KMS-11 (cell line): ENCODE measurements at regions not wholly inside any gene's neighbourhood (a gene's known extent, or its start where the extent isn't known, plus 50 kb on each side); places are given as distances from the start of the nearest gene placed in this dataset.

Source experiments
- H2AFZ ChIP-seq: fragments of 200-600 bp; sonication (generic); 2 replicates; pipeline ENCODE4 v1.6.1; 2016; ENCODE audit warnings: antibody characterized with exemption, mixed run types, low read depth
- H3K27ac ChIP-seq: fragments of 200-600 bp; sonication (generic); 2 replicates; pipeline ENCODE4 v1.6.1; 2016; ENCODE audit warnings: mild to moderate bottlenecking, mixed run types
- H3K27me3 ChIP-seq: fragments of 200-600 bp; sonication (generic); 2 replicates; pipeline ENCODE4 v1.6.1; 2017; ENCODE audit warnings: mild to moderate bottlenecking, low read depth, mixed run types, moderate library complexity; ENCODE audit not compliant: insufficient read depth
- H3K36me3 ChIP-seq: fragments of 200-600 bp; sonication (generic); 2 replicates; pipeline ENCODE4 v1.6.1; 2017; ENCODE audit warnings: mild to moderate bottlenecking, mixed run types; ENCODE audit not compliant: insufficient read depth
- H3K4me1 ChIP-seq: fragments of 200-600 bp; sonication (generic); 2 replicates; pipeline ENCODE4 v1.6.1; 2016; ENCODE audit warnings: mild to moderate bottlenecking, low read depth, mixed run types; ENCODE audit not compliant: poor library complexity, severe bottlenecking
- H3K4me2 ChIP-seq: fragments of 200-600 bp; sonication (generic); 2 replicates; pipeline ENCODE4 v1.7.0; 2016; ENCODE audit warnings: mild to moderate bottlenecking, mixed run types
- H3K4me3 ChIP-seq: fragments of 200-600 bp; sonication (generic); IDR thresholded peaks from 2 replicates; pipeline ENCODE4 v1.6.1; 2017; ENCODE audit warnings: low read depth, low read length, mixed read lengths; ENCODE audit not compliant: insufficient read depth
- H3K79me2 ChIP-seq: fragments of 200-600 bp; sonication (generic); 2 replicates; pipeline ENCODE4 v1.6.1; 2016; ENCODE audit warnings: low read depth, mixed run types; ENCODE audit not compliant: insufficient read depth
- H3K9ac ChIP-seq: fragments of 200-600 bp; sonication (generic); 2 replicates; pipeline ENCODE4 v1.6.1; 2016; ENCODE audit warnings: mild to moderate bottlenecking, mixed run types
- H4K20me1 ChIP-seq: fragments of 200-600 bp; sonication (generic); 2 replicates; pipeline ENCODE4 v1.6.1; 2016; ENCODE audit warnings: mild to moderate bottlenecking, mixed run types; ENCODE audit not compliant: insufficient read depth
- CTCF ChIP-seq: fragments of 200-600 bp; sonication (generic); conservative IDR thresholded peaks from 2 replicates; pipeline ENCODE4 v1.6.1; 2017; ENCODE audit warnings: low read depth, mild to moderate bottlenecking, antibody characterized with exemption, low read length, moderate library complexity, mixed read lengths

GRCh38 chr16:61549327-61549726 is 486.9 kb downstream of the CDH8 start:
- TF ChIP-seq CTCF, result no peak
- no peaks in the 10 kb centered on the region for H4K20me1 ChIP-seq

GRCh38 chr16:61547626-61548025 is 488.6 kb downstream of the CDH8 start:
- H3K4me1 ChIP-seq, result no peaks in the 10 kb centered on the region
- no peaks in the 10 kb centered on the region for H3K79me2 ChIP-seq
- H2AFZ ChIP-seq, result no peak overlapping the region
- H3K36me3 ChIP-seq, result no peaks in the 10 kb centered on the region
- no peaks in the 10 kb centered on the region for H4K20me1 ChIP-seq
- no peak overlapping the region for H3K4me3 ChIP-seq
- H3K27me3 ChIP-seq, result no peaks in the 10 kb centered on the region
- H3K4me2 ChIP-seq, result no peak overlapping the region
- TF ChIP-seq CTCF, result no peak
- H3K27ac ChIP-seq, result no peak overlapping the region
- no peak overlapping the region for H3K9ac ChIP-seq

More at GRCh38 chr16:61549327-61549726, 486.9 kb downstream of the CDH8 start:
- no peaks in the 10 kb centered on the region for H3K36me3 ChIP-seq
- no peak overlapping the region for H3K9ac ChIP-seq
- H3K4me1 ChIP-seq, result no peaks in the 10 kb centered on the region
- no peak overlapping the region for H3K4me3 ChIP-seq
- H3K4me2 ChIP-seq, result no peak overlapping the region
- no peak overlapping the region for H3K27ac ChIP-seq
- H2AFZ ChIP-seq, result no peak overlapping the region
- H3K27me3 ChIP-seq, result no peaks in the 10 kb centered on the region
- H3K79me2 ChIP-seq, result no peaks in the 10 kb centered on the region

GRCh38 chr16:61544165-61544564 is 492.1 kb downstream of the CDH8 start:
- Histone ChIP-seq H3K4me1 (peaks cover 6% of the 10 kb centered on the region), H3K27me3 (no peaks in the 10 kb centered on the region), H3K4me2 (no peak overlapping the region), H3K9ac (no peak overlapping the region), H3K27ac (no peak overlapping the region), H2AFZ (no peak overlapping the region), H3K79me2 (no peaks in the 10 kb centered on the region), H3K4me3 (no peak overlapping the region), H4K20me1 (no peaks in the 10 kb centered on the region), H3K36me3 (no peaks in the 10 kb centered on the region)
- TF ChIP-seq CTCF, result no peak

GRCh38 chr16:61540216-61540615 is 496.0 kb downstream of the CDH8 start:
- Histone ChIP-seq H3K27me3 (no peaks in the 10 kb centered on the region), H3K27ac (no peak overlapping the region), H3K79me2 (no peaks in the 10 kb centered on the region), H2AFZ (no peak overlapping the region), H3K36me3 (no peaks in the 10 kb centered on the region), H4K20me1 (no peaks in the 10 kb centered on the region), H3K4me1 (peaks cover 6% of the 10 kb centered on the region), H3K4me2 (no peak overlapping the region), H3K4me3 (no peak overlapping the region), H3K9ac (no peak overlapping the region)
- no peak for TF ChIP-seq CTCF
